K562 (cell line): ENCODE measurements at regions not wholly inside any gene's neighbourhood (a gene's known extent, or its start where the extent isn't known, plus 50 kb on each side); places are given as distances from the start of the nearest gene placed in this dataset.

Source experiments
- ARNT ChIP-seq, 2 experiments: fragments of 450-650 bp; IDR thresholded peaks; 2 replicates each; pipeline ENCODE4 v1.6.1; 2016; ENCODE audit warnings: mild to moderate bottlenecking in 1 of 2
- PHF20 ChIP-seq: fragments of 450-650 bp; IDR thresholded peaks from 2 replicates; pipeline ENCODE4 v1.6.1; 2018; ENCODE audit not compliant: partially characterized antibody
- RFX5 ChIP-seq: IDR thresholded peaks from 2 replicates; pipeline ENCODE4 v1.6.1; 2011; ENCODE audit warnings: low read depth, mild to moderate bottlenecking, improper control_type of control experiment, low read length
- SRF ChIP-seq, 2 experiments: fragments of 250-450, 450-650 bp in 1 of 2; sonication (Bioruptor Pico) in 1 of 2; sonication (generic) in 1 of 2; formaldehyde crosslinking; IDR thresholded peaks; 2 replicates each; pipeline versions ENCODE4 v1.5.0 to v1.5.1; 2020 to 2022; ENCODE audit warnings: mild to moderate bottlenecking in 1 of 2, missing genetic modification reagents in 1 of 2
- ZFP1 ChIP-seq: fragments of 450-650 bp; formaldehyde crosslinking; IDR thresholded peaks from 2 replicates; pipeline ENCODE4 v1.4.0; 2020; ENCODE audit warnings: mild to moderate bottlenecking, mixed read lengths
- ZNF175 ChIP-seq: fragments of 200-800 bp; sonication (Bioruptor generic); IDR thresholded peaks from 2 replicates; pipeline ENCODE4 v1.6.1; 2016; ENCODE audit warnings: low read depth, mild to moderate bottlenecking, missing genetic modification characterization, missing compliant biosample characterization
- ZNF324 ChIP-seq: fragments of 250-450 bp; sonication (Bioruptor Pico); IDR thresholded peaks from 2 replicates; pipeline ENCODE4 v1.4.0; 2020; ENCODE audit warnings: mild to moderate bottlenecking
- ZNF384 ChIP-seq: IDR thresholded peaks from 2 replicates; pipeline ENCODE4 v1.6.1; 2012; ENCODE audit warnings: low read depth, low read length, improper control_type of control experiment
- TF ChIP-seq, protein P1 (sequence below), 2 experiments: IDR thresholded peaks; 2 replicates each; pipeline ENCODE4 v1.6.1; 2011; ENCODE audit warnings: borderline replicate concordance in 1 of 2, control low read depth in 1 of 2, low read depth in 1 of 2, low read length in 1 of 2, mild to moderate bottlenecking in 1 of 2, mixed read lengths in 1 of 2, moderate library complexity in 1 of 2; ENCODE audit not compliant: insufficient read depth in 1 of 2, insufficient read length in 1 of 2, poor library complexity in 1 of 2, severe bottlenecking in 1 of 2; ENCODE audit errors: extremely low read depth in 1 of 2
- TF ChIP-seq, protein P2 (sequence below), 3 experiments: IDR thresholded peaks in 2 of 3; conservative IDR thresholded peaks in 1 of 3; 2 replicates each; pipeline ENCODE4 v1.5.1; 2011 to 2012; ENCODE audit warnings: low read length in 3 of 3, mild to moderate bottlenecking in 3 of 3, control low read depth in 2 of 3, improper control_type of control experiment in 1 of 3, inconsistent platforms in 1 of 3, low read depth in 1 of 3, mixed read lengths in 1 of 3, moderate library complexity in 1 of 3; ENCODE audit not compliant: insufficient read depth in 2 of 3
- TF ChIP-seq, protein P3 (sequence below): fragments of 250-450 bp; sonication (Bioruptor Pico); IDR thresholded peaks from 2 replicates; pipeline ENCODE4 v1.5.0; 2021; ENCODE audit warnings: mild to moderate bottlenecking, borderline replicate concordance

DNA sequence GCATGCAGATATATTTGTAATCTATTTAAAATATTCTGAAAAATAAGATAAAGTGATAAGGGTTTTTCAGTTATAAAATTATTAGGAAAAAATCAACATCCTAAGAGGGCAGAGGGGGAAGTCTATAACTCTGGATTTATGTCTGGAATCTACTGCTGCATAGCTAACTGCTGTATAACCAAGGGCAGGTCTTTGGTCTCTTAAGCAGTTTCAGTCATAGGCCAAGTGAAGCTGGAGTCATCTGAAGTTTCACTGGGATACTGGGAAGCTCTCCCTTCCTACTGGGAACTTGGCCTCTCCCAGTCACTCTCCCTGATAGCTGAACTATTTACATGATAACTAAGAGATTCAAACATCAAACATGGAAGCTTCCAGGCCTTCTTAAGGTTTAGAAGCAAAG lies 1409.9 kb upstream of the PCDH7 start:
- no peak for TF ChIP-seq ARNT (IDR thresholded peaks at IDR 0.05)
- TF ChIP-seq, protein P1, sequence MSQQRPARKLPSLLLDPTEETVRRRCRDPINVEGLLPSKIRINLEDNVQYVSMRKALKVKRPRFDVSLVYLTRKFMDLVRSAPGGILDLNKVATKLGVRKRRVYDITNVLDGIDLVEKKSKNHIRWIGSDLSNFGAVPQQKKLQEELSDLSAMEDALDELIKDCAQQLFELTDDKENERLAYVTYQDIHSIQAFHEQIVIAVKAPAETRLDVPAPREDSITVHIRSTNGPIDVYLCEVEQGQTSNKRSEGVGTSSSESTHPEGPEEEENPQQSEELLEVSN (IDR thresholded peaks at IDR 0.05; ENCODE audit: borderline replicate concordance in 1 of 2, extremely low read depth in 1 of 2, insufficient read depth in 1 of 2, insufficient read length in 1 of 2, low read depth in 1 of 2, low read length in 1 of 2, poor library complexity in 1 of 2, severe bottlenecking in 1 of 2), result no peak
- TF ChIP-seq ZNF384, result no peak
- TF ChIP-seq ZNF324, result no peak
- no peak for TF ChIP-seq ZFP1 (CRISPR knock-in tag)
- TF ChIP-seq SRF (CRISPR knock-in tag; IDR thresholded peaks at IDR 0.05), result no peak
- TF ChIP-seq ZNF175 (CRISPR knock-in tag), result no peak
- TF ChIP-seq, protein P2, sequence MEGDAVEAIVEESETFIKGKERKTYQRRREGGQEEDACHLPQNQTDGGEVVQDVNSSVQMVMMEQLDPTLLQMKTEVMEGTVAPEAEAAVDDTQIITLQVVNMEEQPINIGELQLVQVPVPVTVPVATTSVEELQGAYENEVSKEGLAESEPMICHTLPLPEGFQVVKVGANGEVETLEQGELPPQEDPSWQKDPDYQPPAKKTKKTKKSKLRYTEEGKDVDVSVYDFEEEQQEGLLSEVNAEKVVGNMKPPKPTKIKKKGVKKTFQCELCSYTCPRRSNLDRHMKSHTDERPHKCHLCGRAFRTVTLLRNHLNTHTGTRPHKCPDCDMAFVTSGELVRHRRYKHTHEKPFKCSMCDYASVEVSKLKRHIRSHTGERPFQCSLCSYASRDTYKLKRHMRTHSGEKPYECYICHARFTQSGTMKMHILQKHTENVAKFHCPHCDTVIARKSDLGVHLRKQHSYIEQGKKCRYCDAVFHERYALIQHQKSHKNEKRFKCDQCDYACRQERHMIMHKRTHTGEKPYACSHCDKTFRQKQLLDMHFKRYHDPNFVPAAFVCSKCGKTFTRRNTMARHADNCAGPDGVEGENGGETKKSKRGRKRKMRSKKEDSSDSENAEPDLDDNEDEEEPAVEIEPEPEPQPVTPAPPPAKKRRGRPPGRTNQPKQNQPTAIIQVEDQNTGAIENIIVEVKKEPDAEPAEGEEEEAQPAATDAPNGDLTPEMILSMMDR (IDR thresholded peaks at IDR 0.05 in 2 of 3, conservative IDR thresholded peaks at IDR 0.05 in 1 of 3; ENCODE audit: insufficient read depth in 2 of 3, low read depth in 1 of 3, low read length in 3 of 3), result no peak
- no peak for TF ChIP-seq PHF20
- TF ChIP-seq, protein P3, sequence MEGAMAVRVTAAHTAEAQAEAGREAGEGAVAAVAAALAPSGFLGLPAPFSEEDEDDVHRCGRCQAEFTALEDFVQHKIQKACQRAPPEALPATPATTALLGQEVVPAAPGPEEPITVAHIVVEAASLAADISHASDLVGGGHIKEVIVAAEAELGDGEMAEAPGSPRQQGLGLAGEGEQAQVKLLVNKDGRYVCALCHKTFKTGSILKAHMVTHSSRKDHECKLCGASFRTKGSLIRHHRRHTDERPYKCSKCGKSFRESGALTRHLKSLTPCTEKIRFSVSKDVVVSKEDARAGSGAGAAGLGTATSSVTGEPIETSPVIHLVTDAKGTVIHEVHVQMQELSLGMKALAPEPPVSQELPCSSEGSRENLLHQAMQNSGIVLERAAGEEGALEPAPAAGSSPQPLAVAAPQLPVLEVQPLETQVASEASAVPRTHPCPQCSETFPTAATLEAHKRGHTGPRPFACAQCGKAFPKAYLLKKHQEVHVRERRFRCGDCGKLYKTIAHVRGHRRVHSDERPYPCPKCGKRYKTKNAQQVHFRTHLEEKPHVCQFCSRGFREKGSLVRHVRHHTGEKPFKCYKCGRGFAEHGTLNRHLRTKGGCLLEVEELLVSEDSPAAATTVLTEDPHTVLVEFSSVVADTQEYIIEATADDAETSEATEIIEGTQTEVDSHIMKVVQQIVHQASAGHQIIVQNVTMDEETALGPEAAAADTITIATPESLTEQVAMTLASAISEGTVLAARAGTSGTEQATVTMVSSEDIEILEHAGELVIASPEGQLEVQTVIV (CRISPR knock-in tag), result no peak
- no peak for TF ChIP-seq RFX5
